Suppressor macrophage (primary cell): ENCODE measurements at regions not wholly inside any gene's neighbourhood (a gene's known extent, or its start where the extent isn't known, plus 50 kb on each side); places are given as distances from the start of the nearest gene placed in this dataset.

ENCODE experiments used
- DNase-seq, 4 experiments: peaks; one replicate each; pipeline ENCODE4 v3.0.0-alpha.2; 2020 to 2022

- no peak for DNase-seq
Measured at GRCh38 chrY:15404551-15404950, 880.2 kb downstream of the NLGN4Y start.

GRCh38 chrY:15415165-15415564, 890.8 kb downstream of the NLGN4Y start:
- no peak for DNase-seq

- DNase-seq = no peak
Measured at GRCh38 chrY:15418613-15419012, 894.3 kb downstream of the NLGN4Y start.

GRCh38 chrY:15424665-15425132, 900.4 kb downstream of the NLGN4Y start:
- peak in 3 of 4 experiments; percentile 3 to 16 (median 3) for DNase-seq

- DNase-seq = no peak
Measured at GRCh38 chrY:15440021-15440695, 915.8 kb downstream of the NLGN4Y start.

GRCh38 chrY:15440696-15441408, 916.5 kb downstream of the NLGN4Y start:
- no peak for DNase-seq

GRCh38 chrY:15441878-15442277, 917.5 kb downstream of the NLGN4Y start:
- DNase-seq = no peak

GRCh38 chrY:15445871-15446270, 921.5 kb downstream of the NLGN4Y start:
- DNase-seq = no peak

GRCh38 chrY:15446861-15447260, 922.5 kb downstream of the NLGN4Y start:
- no peak for DNase-seq

GRCh38 chrY:15447959-15448358, 923.6 kb downstream of the NLGN4Y start:
- DNase-seq = no peak

GRCh38 chrY:15455133-15455937, 931.0 kb downstream of the NLGN4Y start:
- DNase-seq = no peak

GRCh38 chrY:15455980-15456469, 931.7 kb downstream of the NLGN4Y start:
- DNase-seq = peak; percentile 7 to 26 (median 8)

GRCh38 chrY:15456491-15456890, 932.2 kb downstream of the NLGN4Y start:
- no peak for DNase-seq

- no peak for DNase-seq
Measured at GRCh38 chrY:15457682-15458081, 933.4 kb downstream of the NLGN4Y start.

GRCh38 chrY:15458426-15458825, 934.1 kb downstream of the NLGN4Y start:
- no peak for DNase-seq

GRCh38 chrY:15465880-15466279, 941.6 kb downstream of the NLGN4Y start:
- DNase-seq = no peak

- no peak for DNase-seq
Measured at GRCh38 chrY:15466891-15467290, 942.6 kb downstream of the NLGN4Y start.

- no peak for DNase-seq
Measured at GRCh38 chrY:15468091-15468490, 943.8 kb downstream of the NLGN4Y start.

GRCh38 chrY:15471371-15471770, 947.0 kb downstream of the NLGN4Y start:
- no peak for DNase-seq

- DNase-seq = no peak
Measured at GRCh38 chrY:15478348-15478963, 954.1 kb downstream of the NLGN4Y start.

GRCh38 chrY:15500536-15500935, 976.2 kb downstream of the NLGN4Y start:
- no peak for DNase-seq

GRCh38 chrY:15501181-15501580, 976.9 kb downstream of the NLGN4Y start:
- DNase-seq = no peak

- DNase-seq = no peak
Measured at GRCh38 chrY:15510288-15510687, 986.0 kb downstream of the NLGN4Y start.
